Activated naive CD8-positive, alpha-beta T cell (primary cell): ENCODE measurements at regions not wholly inside any gene's neighbourhood (a gene's known extent, or its start where the extent isn't known, plus 50 kb on each side); places are given as distances from the start of the nearest gene placed in this dataset.

Experiments used
- H3K27ac Mint-ChIP-seq: one replicate; pipeline ENCODE4 v1.8.0; 2021; ENCODE audit warnings: mixed read lengths
- H3K27me3 Mint-ChIP-seq: one replicate; pipeline ENCODE4 v1.8.0; 2021; ENCODE audit warnings: mixed read lengths
- H3K36me3 Mint-ChIP-seq: one replicate; pipeline ENCODE4 v1.8.0; 2021; ENCODE audit warnings: mixed read lengths
- H3K4me1 Mint-ChIP-seq: one replicate; pipeline ENCODE4 v1.8.0; 2021; ENCODE audit warnings: low read depth, mixed read lengths
- H3K4me3 Mint-ChIP-seq: one replicate; pipeline ENCODE4 v1.8.0; 2021; ENCODE audit warnings: mild to moderate bottlenecking, mixed read lengths
- H3K9me3 Mint-ChIP-seq: one replicate; pipeline ENCODE4 v1.8.0; 2021; ENCODE audit warnings: low read depth, mixed read lengths

GRCh38 chr4:89482251-89482650 lies 174.7 kb upstream of the GPRIN3 start:
- no peaks in the 10 kb centered on the region for H3K27me3 Mint-ChIP-seq
- H3K36me3 Mint-ChIP-seq, result peaks cover 4% of the 10 kb centered on the region
- no peak overlapping the region for H3K27ac Mint-ChIP-seq
- H3K4me3 Mint-ChIP-seq, result no peak overlapping the region
- H3K4me1 Mint-ChIP-seq, result no peaks in the 10 kb centered on the region
- peaks cover 10% of the 10 kb centered on the region for H3K9me3 Mint-ChIP-seq

GRCh38 chr4:89469930-89470375 lies 162.4 kb upstream of the GPRIN3 start:
- Mint-ChIP-seq H3K9me3 (no peaks in the 10 kb centered on the region), H3K36me3 (no peaks in the 10 kb centered on the region), H3K4me3 (peak overlapping the region; percentile 70), H3K4me1 (peaks cover 29% of the 10 kb centered on the region), H3K27me3 (no peaks in the 10 kb centered on the region), H3K27ac (peak overlapping the region; percentile 47)

GRCh38 chr4:89469516-89469915 lies 161.9 kb upstream of the GPRIN3 start:
- Mint-ChIP-seq H3K9me3 (no peaks in the 10 kb centered on the region), H3K27me3 (no peaks in the 10 kb centered on the region), H3K4me3 (peak overlapping the region; percentile 70), H3K36me3 (no peaks in the 10 kb centered on the region), H3K4me1 (peaks cover 29% of the 10 kb centered on the region), H3K27ac (peak overlapping the region; percentile 47)

GRCh38 chr4:89468602-89469001 lies 161.0 kb upstream of the GPRIN3 start:
- no peaks in the 10 kb centered on the region for H3K27me3 Mint-ChIP-seq
- H3K4me3 Mint-ChIP-seq, result no peak overlapping the region
- peaks cover 29% of the 10 kb centered on the region for H3K4me1 Mint-ChIP-seq
- no peaks in the 10 kb centered on the region for H3K9me3 Mint-ChIP-seq
- no peak overlapping the region for H3K27ac Mint-ChIP-seq
- H3K36me3 Mint-ChIP-seq, result no peaks in the 10 kb centered on the region

GRCh38 chr4:89463341-89463740 lies 155.7 kb upstream of the GPRIN3 start:
- no peaks in the 10 kb centered on the region for H3K9me3 Mint-ChIP-seq
- no peaks in the 10 kb centered on the region for H3K36me3 Mint-ChIP-seq
- no peak overlapping the region for H3K27ac Mint-ChIP-seq
- no peaks in the 10 kb centered on the region for H3K27me3 Mint-ChIP-seq
- peaks cover 2% of the 10 kb centered on the region for H3K4me1 Mint-ChIP-seq
- no peak overlapping the region for H3K4me3 Mint-ChIP-seq

GRCh38 chr4:89447543-89447942 lies 139.9 kb upstream of the GPRIN3 start:
- H3K9me3 Mint-ChIP-seq, result peaks cover 21% of the 10 kb centered on the region
- H3K36me3 Mint-ChIP-seq, result peaks cover 16% of the 10 kb centered on the region
- H3K4me3 Mint-ChIP-seq, result no peak overlapping the region
- no peaks in the 10 kb centered on the region for H3K4me1 Mint-ChIP-seq
- H3K27me3 Mint-ChIP-seq, result no peaks in the 10 kb centered on the region
- no peak overlapping the region for H3K27ac Mint-ChIP-seq

DNA sequence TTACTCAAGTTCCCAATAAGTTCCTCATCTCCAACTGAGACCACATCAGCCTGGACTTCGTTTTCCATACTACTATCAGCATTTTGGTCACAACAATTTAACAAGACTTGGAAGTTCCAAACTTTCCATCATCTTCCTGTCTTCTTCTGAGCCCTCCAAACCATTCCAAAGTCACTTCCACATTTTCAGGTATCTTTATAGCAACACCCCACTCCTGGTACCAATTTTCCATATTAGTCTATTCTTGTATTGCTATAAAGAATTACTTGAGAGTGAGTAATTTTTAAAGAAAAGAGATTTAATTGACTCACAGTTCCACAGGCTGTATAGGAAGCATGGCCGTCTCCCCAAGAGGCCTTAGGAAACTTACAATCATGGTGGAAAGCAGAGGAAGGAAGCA lies 138.6 kb upstream of the GPRIN3 start:
- Mint-ChIP-seq H3K4me3 (no peak overlapping the region), H3K36me3 (peaks cover 18% of the 10 kb centered on the region), H3K9me3 (peaks cover 21% of the 10 kb centered on the region), H3K4me1 (no peaks in the 10 kb centered on the region), H3K27ac (no peak overlapping the region), H3K27me3 (no peaks in the 10 kb centered on the region)

DNA sequence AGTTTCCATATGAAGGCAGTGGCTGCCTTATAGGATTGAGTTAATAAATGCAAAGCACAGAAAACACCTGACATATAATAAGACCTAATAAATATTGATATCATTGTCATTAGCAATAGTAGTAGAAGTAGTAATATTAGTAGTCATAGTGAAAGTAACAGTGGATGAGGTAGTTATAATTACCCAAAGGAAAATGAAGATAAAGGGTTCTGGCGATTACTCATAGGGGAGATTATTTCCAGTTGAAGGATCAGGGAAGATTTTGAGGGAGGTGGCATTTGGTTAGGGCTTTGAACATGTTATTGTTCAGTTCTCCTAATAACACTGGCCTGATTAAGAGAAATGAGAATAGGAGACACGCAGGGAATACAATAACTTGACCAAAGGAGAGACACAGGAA lies 131.9 kb upstream of the GPRIN3 start:
- Mint-ChIP-seq H3K4me3 (no peak overlapping the region), H3K27me3 (no peaks in the 10 kb centered on the region), H3K27ac (no peak overlapping the region), H3K4me1 (peaks cover 9% of the 10 kb centered on the region), H3K9me3 (peaks cover 2% of the 10 kb centered on the region), H3K36me3 (peaks cover 2% of the 10 kb centered on the region)

DNA sequence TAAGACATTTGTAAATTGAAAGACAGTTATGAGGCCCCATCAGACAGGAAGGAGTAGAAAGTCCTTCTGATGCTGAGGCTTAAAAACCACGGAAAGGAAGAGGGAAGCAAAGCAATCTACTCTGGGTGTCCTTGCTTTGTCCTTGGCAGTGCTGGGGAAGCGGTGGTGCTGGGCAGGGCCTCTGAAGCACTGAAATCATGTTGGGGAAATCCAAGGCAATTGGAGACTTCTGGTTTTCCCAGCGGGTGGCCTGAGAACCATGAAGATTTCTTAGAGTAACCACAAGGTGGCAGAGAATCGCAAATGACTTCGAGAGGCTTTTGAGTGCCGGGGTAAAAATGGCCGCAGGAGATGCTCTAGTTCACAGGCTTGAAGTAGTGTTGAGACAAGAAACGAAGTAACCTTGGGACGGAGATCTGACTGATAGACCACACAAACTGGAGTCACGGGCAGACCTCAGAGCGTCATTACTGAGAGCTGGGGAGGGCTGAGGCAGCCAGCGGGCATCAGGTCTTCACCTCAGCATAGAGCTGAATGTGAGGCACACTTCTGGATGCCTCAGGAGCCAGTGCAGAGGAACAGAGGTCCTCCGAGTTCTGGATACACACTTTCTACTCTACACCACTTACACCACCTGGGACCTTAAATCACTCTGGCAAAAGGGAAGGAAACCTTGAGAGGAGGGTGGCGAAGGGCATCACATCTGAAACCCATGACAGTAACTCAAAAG lies 130.7 kb upstream of the GPRIN3 start:
- H3K27me3 Mint-ChIP-seq, result no peaks in the 10 kb centered on the region
- no peak overlapping the region for H3K27ac Mint-ChIP-seq
- no peak overlapping the region for H3K4me3 Mint-ChIP-seq
- H3K4me1 Mint-ChIP-seq, result peaks cover 13% of the 10 kb centered on the region
- H3K36me3 Mint-ChIP-seq, result peaks cover 2% of the 10 kb centered on the region
- H3K9me3 Mint-ChIP-seq, result no peaks in the 10 kb centered on the region

DNA sequence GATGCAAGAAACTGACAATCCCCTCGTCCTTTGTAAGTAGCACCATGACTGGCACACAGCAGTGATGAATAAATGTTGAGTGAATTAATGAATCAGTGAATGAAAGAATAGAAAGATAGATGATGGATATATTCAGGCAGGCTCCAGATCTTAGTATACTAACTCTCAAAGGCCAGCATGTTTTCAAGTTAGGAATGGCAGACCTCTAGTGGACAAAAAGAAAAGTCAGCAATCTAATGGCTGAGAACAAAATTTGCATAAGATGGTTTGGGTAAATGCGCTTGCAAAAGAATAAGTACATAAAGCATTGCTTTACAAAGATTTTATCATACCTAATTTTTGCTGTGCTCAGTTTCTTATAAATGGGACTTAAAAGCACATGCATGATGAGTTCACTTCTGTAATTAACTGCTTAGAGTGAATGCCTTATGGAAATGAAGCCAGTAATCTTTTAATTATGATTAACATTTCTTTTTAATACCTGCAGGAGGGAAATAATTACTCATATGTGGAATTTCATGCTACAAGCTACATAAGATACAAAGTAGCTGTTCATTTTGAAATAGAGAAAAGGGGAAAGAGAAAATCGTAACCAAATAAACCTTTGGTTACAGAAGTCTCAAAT lies 126.9 kb upstream of the GPRIN3 start:
- Mint-ChIP-seq H3K4me1 (peaks cover 13% of the 10 kb centered on the region), H3K4me3 (no peak overlapping the region), H3K27me3 (no peaks in the 10 kb centered on the region), H3K27ac (no peak overlapping the region), H3K36me3 (no peaks in the 10 kb centered on the region), H3K9me3 (no peaks in the 10 kb centered on the region)

- no peak overlapping the region for H3K4me3 Mint-ChIP-seq
- H3K27me3 Mint-ChIP-seq, result peaks cover 2% of the 10 kb centered on the region
- H3K4me1 Mint-ChIP-seq, result no peaks in the 10 kb centered on the region
- H3K27ac Mint-ChIP-seq, result no peak overlapping the region
- H3K9me3 Mint-ChIP-seq, result no peaks in the 10 kb centered on the region
- peaks cover 3% of the 10 kb centered on the region for H3K36me3 Mint-ChIP-seq
Measured at GRCh38 chr4:89427782-89428181, 120.2 kb upstream of the GPRIN3 start.

DNA sequence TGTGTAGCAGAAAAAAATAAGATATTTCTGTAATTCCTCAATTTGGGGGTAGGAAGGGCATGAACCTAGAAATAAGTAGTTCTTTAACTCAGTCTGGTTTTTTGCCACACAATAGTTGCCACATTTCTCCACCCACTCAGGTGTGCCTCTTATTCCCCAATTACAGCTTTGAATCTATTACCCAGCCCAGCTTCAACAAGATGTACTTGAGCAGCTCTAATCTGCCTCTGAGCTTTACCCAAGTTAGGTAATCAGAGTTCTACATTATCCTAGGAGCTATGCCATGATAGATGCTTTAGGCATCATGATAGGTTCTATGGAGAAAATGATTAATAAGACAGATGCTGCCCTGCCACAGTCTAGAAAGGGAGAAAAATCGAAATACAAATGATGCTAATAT lies 117.4 kb upstream of the GPRIN3 start:
- H3K36me3 Mint-ChIP-seq, result peaks cover 3% of the 10 kb centered on the region
- H3K4me1 Mint-ChIP-seq, result peaks cover 3% of the 10 kb centered on the region
- H3K27ac Mint-ChIP-seq, result no peak overlapping the region
- H3K27me3 Mint-ChIP-seq, result peaks cover 2% of the 10 kb centered on the region
- no peak overlapping the region for H3K4me3 Mint-ChIP-seq
- H3K9me3 Mint-ChIP-seq, result no peaks in the 10 kb centered on the region

DNA sequence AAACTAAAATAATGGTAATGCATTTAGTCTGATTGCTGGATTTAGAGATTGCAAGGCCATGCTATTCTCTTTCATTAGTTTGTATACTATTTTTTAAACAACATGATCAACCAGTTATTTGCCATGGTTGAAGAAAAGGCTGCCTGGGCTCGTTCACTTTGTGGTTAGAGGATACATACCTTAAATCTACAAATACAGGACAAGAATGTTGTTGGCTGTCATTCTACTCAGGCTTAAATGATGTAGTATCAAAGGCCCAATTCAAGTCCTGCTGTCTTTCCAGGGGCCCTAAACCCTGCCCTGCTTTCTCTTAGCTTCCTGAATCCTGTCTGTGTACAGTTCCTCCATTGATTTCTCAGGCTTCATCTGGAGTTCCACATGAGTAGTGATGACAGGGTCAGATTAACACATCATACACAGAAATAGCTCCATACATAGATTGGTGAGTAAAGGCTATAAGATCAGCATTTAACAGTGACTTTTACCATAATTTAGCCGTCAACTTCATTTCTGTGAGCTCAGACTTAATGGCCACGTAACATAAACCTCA lies 114.9 kb upstream of the GPRIN3 start:
- Mint-ChIP-seq H3K36me3 (peaks cover 3% of the 10 kb centered on the region), H3K27me3 (peaks cover 2% of the 10 kb centered on the region), H3K9me3 (no peaks in the 10 kb centered on the region), H3K4me1 (peaks cover 3% of the 10 kb centered on the region), H3K27ac (no peak overlapping the region), H3K4me3 (no peak overlapping the region)

DNA sequence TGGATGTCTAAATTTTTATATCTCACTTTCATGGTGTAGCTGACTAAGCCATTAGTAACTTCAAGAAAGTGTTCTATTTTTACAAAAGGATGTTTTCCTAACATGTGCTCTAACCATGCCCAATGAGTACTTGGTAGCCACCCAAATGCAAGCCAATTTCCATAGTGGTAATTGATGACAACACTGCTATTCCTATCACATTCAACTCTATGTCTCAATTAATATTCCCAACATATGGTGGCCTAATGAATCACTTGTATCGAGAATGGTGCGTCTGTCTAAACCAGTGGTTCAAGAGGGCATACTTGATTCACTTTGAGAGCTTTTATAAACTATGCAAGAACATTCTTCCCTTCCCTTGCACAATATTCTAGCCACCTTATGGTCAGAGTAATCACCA lies 112.9 kb upstream of the GPRIN3 start:
- Mint-ChIP-seq H3K27ac (no peak overlapping the region), H3K4me1 (peaks cover 3% of the 10 kb centered on the region), H3K27me3 (no peaks in the 10 kb centered on the region), H3K36me3 (no peaks in the 10 kb centered on the region), H3K9me3 (no peaks in the 10 kb centered on the region), H3K4me3 (no peak overlapping the region)

GRCh38 chr4:89419111-89419695 lies 111.6 kb upstream of the GPRIN3 start:
- no peak overlapping the region for H3K27ac Mint-ChIP-seq
- no peaks in the 10 kb centered on the region for H3K9me3 Mint-ChIP-seq
- no peak overlapping the region for H3K4me3 Mint-ChIP-seq
- no peaks in the 10 kb centered on the region for H3K27me3 Mint-ChIP-seq
- no peaks in the 10 kb centered on the region for H3K36me3 Mint-ChIP-seq
- peaks cover 3% of the 10 kb centered on the region for H3K4me1 Mint-ChIP-seq
